Endothelial cell of umbilical vein (primary cell): ENCODE measurements at regions not wholly inside any gene's neighbourhood (a gene's known extent, or its start where the extent isn't known, plus 50 kb on each side); places are given as distances from the start of the nearest gene placed in this dataset.

Experiments used
- BruUV-seq: library from RNA; stranded (reverse); fragments of 400-500 nt; replicated peaks from 2 replicates; lab custom pipeline; 2021; lab: Mats Ljungman, UMichigan
- CTCF ChIA-PET: fragments of 300-600, 350-600 bp; sonication (Branson Sonifier 250); formaldehyde crosslinking; loops from one replicate; lab custom pipeline; 2021; ENCODE audit warnings: antibody characterized with exemption, inconsistent platforms; lab: Charles Lee
- POLR2A ChIA-PET: fragments of 300-600, 350-600 bp; sonication (Branson Sonifier 250); formaldehyde crosslinking; loops from one replicate; lab custom pipeline; 2021; ENCODE audit warnings: antibody characterized with exemption, inconsistent platforms; lab: Charles Lee
- DNase-seq: peaks from one replicate; pipeline ENCODE4 v3.0.0-alpha.2; 2011; ENCODE audit warnings: low read depth, low spot score
- FAIRE-seq: peaks from 2 replicates; lab custom pipeline; 2011; peaks lifted over from hg19 to GRCh38; lab: Jason Lieb, UNC
- H2AFZ ChIP-seq: 2 replicates; pipeline ENCODE4 v1.6.0; 2012; ENCODE audit warnings: low read depth, low read length, control low read depth, inconsistent platforms
- H3K27ac ChIP-seq: 2 replicates; pipeline ENCODE4 v1.5.1; 2011; ENCODE audit warnings: low read depth, mild to moderate bottlenecking, control low read depth, low read length, moderate library complexity; ENCODE audit not compliant: insufficient read depth
- H3K27me3 ChIP-seq, 2 experiments: 2 replicates each; pipeline versions ENCODE4 v1.6.0 to v1.6.1; 2011; ENCODE audit warnings: low read length in 2 of 2, mixed read lengths in 1 of 2; ENCODE audit not compliant: control insufficient read depth in 2 of 2, insufficient read depth in 2 of 2
- H3K36me3 ChIP-seq, 2 experiments: 2 replicates in 1 of 2; 3 replicates in 1 of 2; pipeline ENCODE4 v1.5.1; 2011; ENCODE audit warnings: low read length in 2 of 2, mild to moderate bottlenecking in 1 of 2, moderate library complexity in 1 of 2; ENCODE audit not compliant: control insufficient read depth in 2 of 2, insufficient read depth in 2 of 2; ENCODE audit errors: extremely low read depth in 1 of 2
- H3K4me1 ChIP-seq: 3 replicates; pipeline ENCODE4 v1.5.1; 2011; ENCODE audit warnings: mild to moderate bottlenecking, low read length; ENCODE audit not compliant: control insufficient read depth, insufficient read depth; ENCODE audit errors: extremely low read depth
- H3K4me2 ChIP-seq: 2 replicates; pipeline ENCODE4 v1.6.1; 2011; ENCODE audit warnings: low read length, control low read depth, mixed read lengths; ENCODE audit not compliant: insufficient read depth
- H3K4me3 ChIP-seq, 3 experiments: fragments of 200-600 bp in 1 of 3; sonication (generic), shearing (Covaris generic) in 1 of 3; replicated peaks in 1 of 3; 2 replicates each; pipeline ENCODE4 v1.5.1; 2011 to 2016; ENCODE audit warnings: control low read depth in 3 of 3, low read length in 3 of 3, mild to moderate bottlenecking in 2 of 3, inconsistent platforms in 1 of 3, low read depth in 1 of 3, moderate library complexity in 1 of 3; ENCODE audit not compliant: insufficient read depth in 1 of 3
- H3K79me2 ChIP-seq: 2 replicates; pipeline ENCODE4 v1.6.0; 2012; ENCODE audit warnings: low read length, inconsistent platforms; ENCODE audit not compliant: control insufficient read depth, insufficient read depth
- H3K9ac ChIP-seq: replicated peaks from 2 replicates; pipeline ENCODE3; 2011; ENCODE audit warnings: low read length, control low read depth; ENCODE audit not compliant: insufficient read depth; ENCODE audit errors: extremely low read depth
- H3K9me1 ChIP-seq: replicated peaks from 3 replicates; pipeline ENCODE4 v1.6.0; 2011; ENCODE audit warnings: mild to moderate bottlenecking, low read length; ENCODE audit not compliant: control insufficient read depth, insufficient read depth; ENCODE audit errors: extremely low read depth
- H3K9me3 ChIP-seq: replicated peaks from 2 replicates; pipeline ENCODE4 v1.5.1; 2012; ENCODE audit warnings: low read length, inconsistent platforms; ENCODE audit not compliant: control insufficient read depth, insufficient read depth
- H4K20me1 ChIP-seq: replicated peaks from 2 replicates; pipeline ENCODE3; 2011; ENCODE audit warnings: mild to moderate bottlenecking, low read length; ENCODE audit not compliant: control insufficient read depth, insufficient read depth; ENCODE audit errors: extremely low read depth
- EZH2 ChIP-seq: IDR thresholded peaks from 2 replicates; pipeline ENCODE4 v1.6.1; 2012; ENCODE audit warnings: borderline replicate concordance, low read depth, mild to moderate bottlenecking, moderate library complexity, low read length, inconsistent platforms; ENCODE audit not compliant: severe bottlenecking
- GATA2 ChIP-seq: IDR thresholded peaks from 2 replicates; pipeline ENCODE4 v1.7.0; 2011; ENCODE audit warnings: low read depth, mild to moderate bottlenecking, moderate library complexity, mixed read lengths, low read length; ENCODE audit not compliant: insufficient read length, insufficient read depth
- JUN ChIP-seq: IDR thresholded peaks from 2 replicates; pipeline ENCODE4 v1.6.1; 2011; ENCODE audit warnings: borderline replicate concordance, low read depth; ENCODE audit not compliant: insufficient read length, insufficient read depth
- MYC ChIP-seq: IDR thresholded peaks from one replicate; pipeline ENCODE4 v1.6.1; 2011; ENCODE audit warnings: mild to moderate bottlenecking, low read depth, low read length
- POLR2A ChIP-seq: IDR thresholded peaks from 2 replicates; pipeline ENCODE4 v1.6.1; 2012; ENCODE audit warnings: low read depth, mild to moderate bottlenecking, control low read depth, low read length
- POLR2AphosphoS5 ChIP-seq: IDR thresholded peaks from 2 replicates; pipeline ENCODE4 v1.6.1; 2012; ENCODE audit warnings: low read depth, mild to moderate bottlenecking, control low read depth, low read length, moderate library complexity; ENCODE audit not compliant: insufficient read depth
- dilution Hi-C: fragments of 300-500 bp; cut with MboI; formaldehyde crosslinking; loops from one replicate; pipeline ENCODE4 v1.15.0; 2019; ENCODE audit warnings: low sequenced_read_pairs; ENCODE audit not compliant: extremely low pct_ligation_motif_present
- intact Hi-C: fragments of 100-400 bp; cut with micrococcal nuclease; formaldehyde crosslinking; loops from one replicate; pipeline ENCODE4 v1.10.0; 2022
- TF ChIP-seq, protein P1 (sequence below), 2 donors: IDR thresholded peaks; 1 replicate in 1 of 2; 2 replicates in 1 of 2; pipeline ENCODE4 v1.5.1; 2011; ENCODE audit warnings: low read length in 2 of 2, mild to moderate bottlenecking in 2 of 2, moderate library complexity in 2 of 2, control low read depth in 1 of 2, inconsistent platforms in 1 of 2, low read depth in 1 of 2; ENCODE audit not compliant: insufficient read depth in 1 of 2; ENCODE audit errors: extremely low read depth in 1 of 2
- TF ChIP-seq, protein P2 (sequence below): IDR thresholded peaks from 2 replicates; pipeline ENCODE4 v1.6.1; 2011; ENCODE audit not compliant: insufficient read depth, insufficient read length

DNA sequence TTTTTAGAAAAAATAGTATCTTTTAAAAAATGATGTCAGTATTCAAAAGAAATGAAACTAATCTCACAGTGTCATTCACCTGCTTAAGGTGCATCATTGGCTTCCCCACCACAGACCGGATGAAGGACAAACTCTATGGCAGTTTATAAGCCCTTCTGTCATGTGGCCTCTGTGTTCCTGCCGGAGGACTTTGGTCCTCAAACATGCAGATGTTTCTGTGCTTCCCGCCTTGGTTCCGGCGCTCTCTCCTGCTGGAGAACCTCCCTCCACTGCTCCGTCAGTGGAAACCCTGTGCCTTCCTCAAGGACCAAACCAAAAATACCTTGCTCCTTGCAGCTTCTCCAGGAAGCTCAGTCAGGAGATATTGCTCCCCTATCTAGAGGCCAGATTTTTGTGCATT lies 326.3 kb downstream of the UACA start:
- H3K9me3 ChIP-seq, result no peaks in the 10 kb centered on the region
- H3K9ac ChIP-seq, result no peak overlapping the region
- no peak overlapping the region for H2AFZ ChIP-seq
- H3K27me3 ChIP-seq, result peaks cover 3 to 9% of the 10 kb centered on the region in 2 experiments
- no peaks in the 10 kb centered on the region for H4K20me1 ChIP-seq
- no peaks in the 10 kb centered on the region for H3K9me1 ChIP-seq
- no TSS peak for BruUV-seq
- ChIA-PET CTCF (no interaction called here), POLR2A (no interaction called here)
- H3K4me3 ChIP-seq, result no peak overlapping the region
- H3K27ac ChIP-seq, result no peak overlapping the region
- DNase-seq, result no peak
- dilution Hi-C loops (no loop called here), intact Hi-C loops (no loop called here)
- H3K4me2 ChIP-seq, result no peak overlapping the region
- no peaks in the 10 kb centered on the region for H3K4me1 ChIP-seq
- no peaks in the 10 kb centered on the region for H3K36me3 ChIP-seq
- FAIRE-seq, result no peak
- TF ChIP-seq GATA2, result no peak
- H3K79me2 ChIP-seq, result no peaks in the 10 kb centered on the region

DNA sequence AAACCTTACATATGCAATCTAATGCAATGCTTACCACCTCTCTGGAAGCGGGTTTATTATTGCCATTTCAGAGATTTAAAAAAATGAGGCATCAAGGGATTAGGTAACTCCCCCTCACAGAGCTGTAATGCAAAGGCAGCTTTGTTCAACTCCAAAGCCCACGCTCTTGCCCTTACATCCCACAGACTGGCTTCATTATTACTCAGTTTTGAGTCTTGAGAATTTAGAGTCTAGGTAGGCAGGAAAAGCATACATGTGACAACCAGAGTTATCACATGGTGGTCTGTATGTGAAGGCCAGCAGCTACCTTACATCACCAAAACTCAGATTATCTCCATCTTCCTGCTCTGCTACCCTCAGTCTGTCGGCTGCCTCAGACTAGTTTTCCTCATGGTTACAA lies 326.9 kb downstream of the UACA start:
- H3K9ac ChIP-seq, result no peak overlapping the region
- no peaks in the 10 kb centered on the region for H3K9me3 ChIP-seq
- no peaks in the 10 kb centered on the region for H4K20me1 ChIP-seq
- no peaks in the 10 kb centered on the region for H3K36me3 ChIP-seq
- DNase-seq, result no peak
- ChIA-PET CTCF (interaction anchor here (0.9 kb wide), 1 partner anchor 11 kb away, joined by 3 read pairs; no protein-coding TSS in a partner anchor), POLR2A (no interaction called here)
- no peak overlapping the region for H3K4me3 ChIP-seq
- no peak overlapping the region for H3K27ac ChIP-seq
- H3K9me1 ChIP-seq, result no peaks in the 10 kb centered on the region
- dilution Hi-C loops, result no loop called here
- no peaks in the 10 kb centered on the region for H3K79me2 ChIP-seq
- peaks cover 3 to 9% of the 10 kb centered on the region in 2 experiments for H3K27me3 ChIP-seq
- no peak for FAIRE-seq
- TF ChIP-seq POLR2A (no peak), JUN (no peak), POLR2AphosphoS5 (no peak), EZH2 (no peak), MYC (no peak), GATA2 (no peak)
- TF ChIP-seq, protein P1, sequence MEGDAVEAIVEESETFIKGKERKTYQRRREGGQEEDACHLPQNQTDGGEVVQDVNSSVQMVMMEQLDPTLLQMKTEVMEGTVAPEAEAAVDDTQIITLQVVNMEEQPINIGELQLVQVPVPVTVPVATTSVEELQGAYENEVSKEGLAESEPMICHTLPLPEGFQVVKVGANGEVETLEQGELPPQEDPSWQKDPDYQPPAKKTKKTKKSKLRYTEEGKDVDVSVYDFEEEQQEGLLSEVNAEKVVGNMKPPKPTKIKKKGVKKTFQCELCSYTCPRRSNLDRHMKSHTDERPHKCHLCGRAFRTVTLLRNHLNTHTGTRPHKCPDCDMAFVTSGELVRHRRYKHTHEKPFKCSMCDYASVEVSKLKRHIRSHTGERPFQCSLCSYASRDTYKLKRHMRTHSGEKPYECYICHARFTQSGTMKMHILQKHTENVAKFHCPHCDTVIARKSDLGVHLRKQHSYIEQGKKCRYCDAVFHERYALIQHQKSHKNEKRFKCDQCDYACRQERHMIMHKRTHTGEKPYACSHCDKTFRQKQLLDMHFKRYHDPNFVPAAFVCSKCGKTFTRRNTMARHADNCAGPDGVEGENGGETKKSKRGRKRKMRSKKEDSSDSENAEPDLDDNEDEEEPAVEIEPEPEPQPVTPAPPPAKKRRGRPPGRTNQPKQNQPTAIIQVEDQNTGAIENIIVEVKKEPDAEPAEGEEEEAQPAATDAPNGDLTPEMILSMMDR (IDR thresholded peaks at IDR 0.05; ENCODE audit: extremely low read depth in 1 of 2, insufficient read depth in 1 of 2, low read depth in 1 of 2, low read length in 2 of 2), result no peak
- TF ChIP-seq, protein P2, sequence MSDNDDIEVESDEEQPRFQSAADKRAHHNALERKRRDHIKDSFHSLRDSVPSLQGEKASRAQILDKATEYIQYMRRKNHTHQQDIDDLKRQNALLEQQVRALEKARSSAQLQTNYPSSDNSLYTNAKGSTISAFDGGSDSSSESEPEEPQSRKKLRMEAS, result no peak
- H3K4me1 ChIP-seq, result no peaks in the 10 kb centered on the region
- no TSS peak for BruUV-seq
- intact Hi-C loops, result no loop called here
- no peak overlapping the region for H2AFZ ChIP-seq
- H3K4me2 ChIP-seq, result no peak overlapping the region
